ENCODE measurements at regions not wholly inside any gene's neighbourhood (a gene's known extent, or its start where the extent isn't known, plus 50 kb on each side); places are given as distances from the start of the nearest gene placed in this dataset.

DNA sequence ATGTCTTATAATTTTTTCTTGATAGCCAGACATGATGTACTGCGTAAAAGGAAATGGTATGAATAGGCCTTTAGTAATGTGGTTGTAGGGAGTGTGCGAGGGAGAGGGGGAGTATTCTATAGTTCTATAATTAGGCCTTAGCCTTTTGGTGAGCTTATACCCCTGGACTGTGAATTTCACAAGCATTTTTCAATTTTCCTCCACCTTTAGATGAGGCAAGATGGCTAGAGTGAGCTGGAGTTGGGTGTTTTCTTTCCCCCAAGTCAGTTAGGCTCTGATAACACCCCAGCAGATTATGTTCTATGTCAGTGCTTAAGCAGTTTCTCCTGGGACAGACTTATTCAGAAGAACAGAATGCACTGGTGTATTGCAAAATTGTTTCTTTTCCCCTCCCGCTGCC is 210.2 kb upstream of the NPY2R start:
- no peak overlapping the region for H3K4me3 ChIP-seq (ENCODE audit: severe bottlenecking)
- peaks cover 4% of the 10 kb centered on the region for H3K4me1 ChIP-seq (ENCODE audit: insufficient read depth, poor library complexity, severe bottlenecking)
- no peak overlapping the region for H3K27ac ChIP-seq (ENCODE audit: poor library complexity, severe bottlenecking)
- TF ChIP-seq, protein P1, sequence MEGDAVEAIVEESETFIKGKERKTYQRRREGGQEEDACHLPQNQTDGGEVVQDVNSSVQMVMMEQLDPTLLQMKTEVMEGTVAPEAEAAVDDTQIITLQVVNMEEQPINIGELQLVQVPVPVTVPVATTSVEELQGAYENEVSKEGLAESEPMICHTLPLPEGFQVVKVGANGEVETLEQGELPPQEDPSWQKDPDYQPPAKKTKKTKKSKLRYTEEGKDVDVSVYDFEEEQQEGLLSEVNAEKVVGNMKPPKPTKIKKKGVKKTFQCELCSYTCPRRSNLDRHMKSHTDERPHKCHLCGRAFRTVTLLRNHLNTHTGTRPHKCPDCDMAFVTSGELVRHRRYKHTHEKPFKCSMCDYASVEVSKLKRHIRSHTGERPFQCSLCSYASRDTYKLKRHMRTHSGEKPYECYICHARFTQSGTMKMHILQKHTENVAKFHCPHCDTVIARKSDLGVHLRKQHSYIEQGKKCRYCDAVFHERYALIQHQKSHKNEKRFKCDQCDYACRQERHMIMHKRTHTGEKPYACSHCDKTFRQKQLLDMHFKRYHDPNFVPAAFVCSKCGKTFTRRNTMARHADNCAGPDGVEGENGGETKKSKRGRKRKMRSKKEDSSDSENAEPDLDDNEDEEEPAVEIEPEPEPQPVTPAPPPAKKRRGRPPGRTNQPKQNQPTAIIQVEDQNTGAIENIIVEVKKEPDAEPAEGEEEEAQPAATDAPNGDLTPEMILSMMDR (IDR thresholded peaks at IDR 0.05; ENCODE audit: poor library complexity, severe bottlenecking) = no peak
- no peaks in the 10 kb centered on the region for H3K9me3 ChIP-seq (ENCODE audit: severe bottlenecking)
- H3K27me3 ChIP-seq (ENCODE audit: insufficient read depth, poor library complexity, severe bottlenecking) = no peaks in the 10 kb centered on the region
- no peaks in the 10 kb centered on the region for H3K36me3 ChIP-seq (ENCODE audit: low read depth)
- DNase-seq (ENCODE audit: low spot score) (no peak), ATAC-seq (ENCODE audit: low read depth) (peak; percentile 55; the same call in 2 of the 3 replicates)

DNA sequence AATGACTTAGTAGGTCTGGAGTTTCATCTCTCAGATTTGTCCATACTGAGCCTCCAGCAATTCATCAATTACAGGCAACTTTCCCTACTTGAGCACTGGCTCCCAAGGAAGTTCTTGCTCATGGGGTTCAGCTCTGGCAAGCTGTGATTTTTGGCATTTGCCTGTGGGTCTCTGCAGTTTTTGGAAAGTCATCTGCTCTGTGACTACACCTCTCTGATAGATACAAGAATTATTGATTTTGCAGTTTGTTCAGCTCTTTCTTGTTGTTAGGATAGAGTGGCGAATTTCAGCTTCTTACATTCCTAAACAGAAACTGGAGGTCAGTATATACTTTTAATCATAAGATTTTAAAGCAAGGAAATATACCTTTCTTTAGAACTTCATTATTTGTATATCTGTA is 209.7 kb upstream of the NPY2R start:
- Histone ChIP-seq H3K4me1 (ENCODE audit: insufficient read depth, poor library complexity, severe bottlenecking) (peaks cover 4% of the 10 kb centered on the region), H3K36me3 (ENCODE audit: low read depth) (no peaks in the 10 kb centered on the region), H3K4me3 (ENCODE audit: severe bottlenecking) (no peak overlapping the region), H3K27ac (ENCODE audit: poor library complexity, severe bottlenecking) (no peak overlapping the region), H3K9me3 (ENCODE audit: severe bottlenecking) (no peaks in the 10 kb centered on the region), H3K27me3 (ENCODE audit: insufficient read depth, poor library complexity, severe bottlenecking) (no peaks in the 10 kb centered on the region)
- DNase-seq (ENCODE audit: low spot score) (no peak), ATAC-seq (ENCODE audit: low read depth) (no peak)
- TF ChIP-seq, protein P1 (IDR thresholded peaks at IDR 0.05; ENCODE audit: poor library complexity, severe bottlenecking) = no peak

DNA sequence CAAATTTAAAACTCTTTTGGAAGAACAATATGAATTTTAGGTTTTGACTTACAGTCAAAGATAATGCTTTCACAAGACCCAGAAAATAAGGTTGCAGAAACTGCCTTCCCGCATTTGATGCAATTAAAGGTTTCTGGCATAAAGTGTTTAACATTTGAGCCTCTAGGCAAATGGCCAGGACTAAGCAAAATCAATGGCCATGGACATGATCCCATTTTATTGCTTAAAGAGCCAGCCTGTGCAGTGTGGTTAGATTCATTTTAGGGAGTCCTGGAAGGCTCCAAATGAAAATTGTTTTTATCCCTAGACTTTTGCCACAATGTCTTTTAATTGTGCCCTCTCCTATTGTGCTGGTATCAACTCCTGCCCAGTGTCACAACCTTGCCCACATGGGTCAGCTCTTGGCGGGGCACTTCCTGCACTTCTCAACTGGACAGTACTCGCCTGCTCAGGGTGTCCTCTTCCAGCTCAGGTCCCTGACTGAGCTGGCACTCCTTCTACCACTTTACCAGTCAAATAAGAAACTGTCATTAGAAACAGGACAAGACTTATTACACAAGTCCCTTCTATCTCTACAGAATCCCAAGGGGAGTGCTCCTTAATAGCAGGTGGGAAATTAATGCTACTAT is 208.4 kb upstream of the NPY2R start:
- H3K9me3 ChIP-seq (ENCODE audit: severe bottlenecking) = no peaks in the 10 kb centered on the region
- no peaks in the 10 kb centered on the region for H3K36me3 ChIP-seq (ENCODE audit: low read depth)
- TF ChIP-seq, protein P1 (IDR thresholded peaks at IDR 0.05; ENCODE audit: poor library complexity, severe bottlenecking) = no peak
- no peak for ATAC-seq (ENCODE audit: low read depth)
- DNase-seq (ENCODE audit: low spot score) = no peak
- peaks cover 4% of the 10 kb centered on the region for H3K4me1 ChIP-seq (ENCODE audit: insufficient read depth, poor library complexity, severe bottlenecking)
- no peak overlapping the region for H3K4me3 ChIP-seq (ENCODE audit: severe bottlenecking)
- no peak overlapping the region for H3K27ac ChIP-seq (ENCODE audit: poor library complexity, severe bottlenecking)
- no peaks in the 10 kb centered on the region for H3K27me3 ChIP-seq (ENCODE audit: insufficient read depth, poor library complexity, severe bottlenecking)

DNA sequence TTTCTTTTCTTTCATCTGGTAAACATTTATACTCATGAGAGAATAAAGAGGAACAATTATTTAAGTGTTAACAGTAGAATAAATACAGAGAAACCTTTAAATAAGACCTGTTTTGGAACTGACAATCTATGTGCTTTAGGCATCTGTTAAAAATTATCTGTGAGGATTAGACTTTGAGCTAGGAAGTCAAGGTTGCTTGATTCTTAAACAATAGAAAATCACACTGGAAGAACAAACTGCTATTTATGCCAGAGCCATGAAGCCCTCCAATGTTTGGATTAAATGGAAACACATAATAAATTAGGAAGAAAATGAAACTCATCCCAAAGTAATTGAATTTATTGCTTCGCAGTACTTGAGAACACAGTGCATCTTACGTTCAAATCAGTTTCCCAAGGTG is 207.2 kb upstream of the NPY2R start:
- Histone ChIP-seq H3K27me3 (ENCODE audit: insufficient read depth, poor library complexity, severe bottlenecking) (no peaks in the 10 kb centered on the region), H3K36me3 (ENCODE audit: low read depth) (no peaks in the 10 kb centered on the region), H3K27ac (ENCODE audit: poor library complexity, severe bottlenecking) (no peak overlapping the region), H3K4me3 (ENCODE audit: severe bottlenecking) (no peak overlapping the region), H3K4me1 (ENCODE audit: insufficient read depth, poor library complexity, severe bottlenecking) (peaks cover 4% of the 10 kb centered on the region), H3K9me3 (ENCODE audit: severe bottlenecking) (no peaks in the 10 kb centered on the region)
- TF ChIP-seq, protein P1 (IDR thresholded peaks at IDR 0.05; ENCODE audit: poor library complexity, severe bottlenecking) = no peak
- no peak for DNase-seq (ENCODE audit: low spot score)
- ATAC-seq (ENCODE audit: low read depth) = no peak

DNA sequence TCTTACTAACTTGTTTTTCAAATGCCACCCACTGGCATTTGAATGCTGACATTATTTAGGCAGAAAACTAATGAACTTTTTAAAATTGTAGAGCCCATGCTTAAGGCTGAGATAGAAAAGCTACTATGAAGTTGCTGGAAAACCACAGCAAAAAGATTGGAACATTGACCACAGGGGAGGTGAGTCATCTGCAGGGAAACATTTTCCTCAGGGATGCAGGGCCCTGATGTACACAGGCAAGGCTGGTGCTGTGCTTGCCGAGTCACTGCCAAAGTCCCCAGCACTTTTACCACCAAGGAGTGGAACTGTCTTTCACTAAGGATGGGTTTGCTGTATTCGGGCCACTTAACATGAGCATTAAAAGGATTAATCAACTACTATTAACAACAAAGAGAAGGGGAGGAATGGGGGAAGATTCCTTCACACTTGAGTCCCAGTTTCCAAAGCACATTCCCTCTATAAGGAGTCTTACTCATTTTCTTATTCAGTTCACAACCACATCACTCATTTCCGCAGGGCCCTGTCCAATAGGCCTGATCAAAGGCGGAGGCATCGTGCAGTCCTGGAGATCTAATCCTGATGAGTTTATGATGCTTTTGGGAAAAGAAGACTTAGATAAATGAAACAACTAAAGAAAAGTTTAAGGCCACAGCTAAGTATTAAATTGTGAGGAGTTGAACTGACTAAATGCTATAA is 202.9 kb upstream of the NPY2R start:
- ATAC-seq (ENCODE audit: low read depth) (peak; percentile 36; the same call in 1 of the 3 replicates), DNase-seq (ENCODE audit: low spot score) (no peak)
- Histone ChIP-seq H3K4me3 (ENCODE audit: severe bottlenecking) (no peak overlapping the region), H3K27me3 (ENCODE audit: insufficient read depth, poor library complexity, severe bottlenecking) (no peaks in the 10 kb centered on the region), H3K4me1 (ENCODE audit: insufficient read depth, poor library complexity, severe bottlenecking) (no peaks in the 10 kb centered on the region), H3K36me3 (ENCODE audit: low read depth) (no peaks in the 10 kb centered on the region), H3K9me3 (ENCODE audit: severe bottlenecking) (no peaks in the 10 kb centered on the region), H3K27ac (ENCODE audit: poor library complexity, severe bottlenecking) (no peak overlapping the region)
- TF ChIP-seq, protein P1 (IDR thresholded peaks at IDR 0.05; ENCODE audit: poor library complexity, severe bottlenecking) = no peak
